ENCODE measurements at regions not wholly inside any gene's neighbourhood (a gene's known extent, or its start where the extent isn't known, plus 50 kb on each side); places are given as distances from the start of the nearest gene placed in this dataset.
"Not testable (repeated sequence)": the region's sequence is repeated elsewhere in the genome, so short reads cannot be mapped to it uniquely, and the experiment has no call there.

GRCh38 chr7:119219663-119220062, 995.2 kb downstream of the ANKRD7 start:
- no peak for FAIRE-seq
- no peak for DNase-seq (ENCODE audit: insufficient read length, low spot score)

GRCh38 chr7:119223930-119224329, 999.4 kb downstream of the ANKRD7 start:
- FAIRE-seq, result no peak

GRCh38 chr7:119228482-119228881, 1004.0 kb downstream of the ANKRD7 start:
- DNase-seq (ENCODE audit: insufficient read length, low spot score) (no peak), FAIRE-seq (no peak)

More at GRCh38 chr7:119223930-119224329, 999.4 kb downstream of the ANKRD7 start:
- DNase-seq (ENCODE audit: insufficient read length, low spot score), result no peak

- DNase-seq (ENCODE audit: insufficient read length, low spot score) (no peak), FAIRE-seq (no peak)
These were observed 1007.6 kb downstream of the ANKRD7 start for GRCh38 chr7:119232091-119232490.

GRCh38 chr7:119233015-119233414, 1008.5 kb downstream of the ANKRD7 start:
- DNase-seq (ENCODE audit: insufficient read length, low spot score) (no peak), FAIRE-seq (no peak)

GRCh38 chr7:119252962-119253361, 1020.0 kb upstream of the KCND2 start:
- FAIRE-seq, result no peak
- DNase-seq (ENCODE audit: insufficient read length, low spot score), result no peak

- FAIRE-seq, result no peak
These were observed 1018.2 kb upstream of the KCND2 start for GRCh38 chr7:119254742-119255141.

GRCh38 chr7:119256001-119256400, 1017.0 kb upstream of the KCND2 start:
- no peak for FAIRE-seq
- no peak for DNase-seq (ENCODE audit: insufficient read length, low spot score)

More at GRCh38 chr7:119254742-119255141, 1018.2 kb upstream of the KCND2 start:
- no peak for DNase-seq (ENCODE audit: insufficient read length, low spot score)

GRCh38 chr7:119256446-119257131, 1016.4 kb upstream of the KCND2 start:
- DNase-seq (ENCODE audit: insufficient read length, low spot score) (no peak), FAIRE-seq (no peak)

GRCh38 chr7:119266790-119267189, 1006.2 kb upstream of the KCND2 start:
- not testable (repeated sequence) for FAIRE-seq; DNase-seq (ENCODE audit: insufficient read length, low spot score)

- FAIRE-seq (peak; percentile 69), DNase-seq (ENCODE audit: insufficient read length, low spot score) (peak; percentile 1)
These were observed 1002.9 kb upstream of the KCND2 start for GRCh38 chr7:119270045-119270464.

GRCh38 chr7:119270644-119271043, 1002.3 kb upstream of the KCND2 start:
- DNase-seq (ENCODE audit: insufficient read length, low spot score) (no peak), FAIRE-seq (no peak)

GRCh38 chr7:119271147-119271779, 1001.7 kb upstream of the KCND2 start:
- FAIRE-seq (no peak), DNase-seq (ENCODE audit: insufficient read length, low spot score) (no peak)

- FAIRE-seq (no peak), DNase-seq (ENCODE audit: insufficient read length, low spot score) (no peak)
These were observed 991.7 kb upstream of the KCND2 start for GRCh38 chr7:119281181-119281846.

- DNase-seq (ENCODE audit: insufficient read length, low spot score), result no peak
- FAIRE-seq, result no peak
These were observed 989.6 kb upstream of the KCND2 start for GRCh38 chr7:119283353-119283752.

GRCh38 chr7:119288416-119288815, 984.6 kb upstream of the KCND2 start:
- FAIRE-seq, result no peak
- DNase-seq (ENCODE audit: insufficient read length, low spot score), result no peak

GRCh38 chr7:119300341-119300740, 972.6 kb upstream of the KCND2 start:
- not testable (repeated sequence) for DNase-seq (ENCODE audit: insufficient read length, low spot score); FAIRE-seq

GRCh38 chr7:119320316-119320715, 952.7 kb upstream of the KCND2 start:
- DNase-seq (ENCODE audit: insufficient read length, low spot score) (no peak), FAIRE-seq (no peak)

GRCh38 chr7:119329715-119330114, 943.3 kb upstream of the KCND2 start:
- FAIRE-seq (no peak), DNase-seq (ENCODE audit: insufficient read length, low spot score) (no peak)

GRCh38 chr7:119335405-119335804, 937.6 kb upstream of the KCND2 start:
- DNase-seq (ENCODE audit: insufficient read length, low spot score), result no peak
- FAIRE-seq, result no peak

GRCh38 chr7:119341822-119342221, 931.2 kb upstream of the KCND2 start:
- FAIRE-seq (no peak), DNase-seq (ENCODE audit: insufficient read length, low spot score) (no peak)

- FAIRE-seq (no peak), DNase-seq (ENCODE audit: insufficient read length, low spot score) (no peak)
These were observed 929.7 kb upstream of the KCND2 start for GRCh38 chr7:119343289-119343688.
